Prostate gland (tissue), 2 donors: ENCODE measurements at regions not wholly inside any gene's neighbourhood (a gene's known extent, or its start where the extent isn't known, plus 50 kb on each side); places are given as distances from the start of the nearest gene placed in this dataset.

Source experiments
- DNase-seq: peaks from one replicate; pipeline ENCODE4 v3.0.0-alpha.2; 2019; ENCODE audit warnings: low spot score
- H3K27ac ChIP-seq, 2 donors: fragments of 200-600 bp; sonication (generic); 2 replicates each; pipeline ENCODE4 v1.5.1; 2017 to 2019
- H3K27me3 ChIP-seq: fragments of 200-600 bp; sonication (generic); replicated peaks from 2 replicates; pipeline ENCODE4 v1.5.1; 2019; ENCODE audit not compliant: insufficient read depth
- H3K36me3 ChIP-seq, 2 donors: fragments of 200-600 bp; sonication (generic); 1 replicate in 1 of 2; 2 replicates in 1 of 2; pipeline versions ENCODE4 v1.5.1 to v1.8.1; 2017 to 2019
- H3K4me1 ChIP-seq: fragments of 200-600 bp; sonication (generic); replicated peaks from 2 replicates; pipeline ENCODE4 v1.5.1; 2019
- H3K4me3 ChIP-seq, 2 donors: fragments of 200-600 bp; sonication (generic); 2 replicates each; pipeline ENCODE4 v1.5.1; 2017 to 2019
- H3K9me3 ChIP-seq: fragments of 200-600 bp; sonication (generic); 2 replicates; pipeline ENCODE4 v1.5.1; 2017
- CTCF ChIP-seq, 4 experiments: fragments of 200-600 bp in 2 of 4; fragments of 450-650 bp in 2 of 4; sonication (generic) in 2 of 4; IDR thresholded peaks; 1 replicate in 3 of 4; 2 replicates in 1 of 4; pipeline ENCODE4 v1.5.1; 2016 to 2019; ENCODE audit warnings: antibody characterized with exemption in 4 of 4, mild to moderate bottlenecking in 2 of 4, moderate library complexity in 2 of 4
- POLR2A ChIP-seq: fragments of 450-650 bp; IDR thresholded peaks from one replicate; pipeline ENCODE4 v1.6.1; 2016; ENCODE audit warnings: antibody characterized with exemption, mild to moderate bottlenecking
- POLR2AphosphoS5 ChIP-seq: sonication (generic); formaldehyde crosslinking; IDR thresholded peaks from one replicate; pipeline ENCODE4 v1.6.1; 2017; ENCODE audit warnings: antibody characterized with exemption
- WGBS: methylation state at CpG from one replicate; pipeline ENCODE4 v1.1.5; 2018; 5-methylcytosine and 5-hydroxymethylcytosine counted together
- intact Hi-C: fragments of 100-400 bp; cut with DNase I; formaldehyde crosslinking; loops from one replicate; pipeline ENCODE4 v1.14.2; 2022

DNA sequence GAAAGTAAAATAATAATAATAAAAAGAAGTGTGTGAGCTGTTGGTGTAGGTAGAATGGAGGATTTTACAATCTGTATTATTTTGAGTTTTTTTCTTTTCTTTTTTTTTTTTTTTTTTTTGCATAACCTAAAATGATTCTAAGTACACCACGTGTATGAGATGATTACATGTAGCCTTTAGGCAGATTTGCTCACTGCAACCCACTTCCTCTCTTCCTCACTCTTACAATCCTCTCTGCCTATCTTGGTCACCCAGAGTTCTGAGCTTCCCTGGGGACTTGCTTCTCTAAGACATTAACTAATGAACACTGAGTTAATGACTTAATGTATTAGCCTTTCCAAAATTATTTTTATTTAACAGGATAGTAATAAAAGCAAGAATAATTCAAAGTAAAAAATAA lies 1169.6 kb downstream of the EFNB2 start:
- intact Hi-C loops: no loop called here
- no peak for DNase-seq
- Histone ChIP-seq H3K27me3 (no peaks in the 10 kb centered on the region), H3K27ac (no peak overlapping the region), H3K36me3 (no peaks in the 10 kb centered on the region), H3K4me1 (no peaks in the 10 kb centered on the region), H3K4me3 (no peak overlapping the region), H3K9me3 (no peaks in the 10 kb centered on the region)
- TF ChIP-seq POLR2AphosphoS5 (no peak), POLR2A (no peak), CTCF (IDR thresholded peaks at IDR 0.05) (no peak)
- 63% methylated on average over 1 of the region's 1 CpG for WGBS

GRCh38 chr13:105365021-105365550 lies 1170.4 kb downstream of the EFNB2 start:
- H3K4me1 ChIP-seq: no peaks in the 10 kb centered on the region
- WGBS: 92% methylated on average over 3 of the region's 3 CpGs
- no peak overlapping the region for H3K27ac ChIP-seq
- H3K4me3 ChIP-seq: no peak overlapping the region
- H3K36me3 ChIP-seq: no peaks in the 10 kb centered on the region
- no peak for TF ChIP-seq POLR2A
- no peak for TF ChIP-seq POLR2AphosphoS5
- TF ChIP-seq CTCF (IDR thresholded peaks at IDR 0.05): no peak
- DNase-seq: no peak
- H3K27me3 ChIP-seq: no peaks in the 10 kb centered on the region
- intact Hi-C loops: no loop called here
- H3K9me3 ChIP-seq: no peaks in the 10 kb centered on the region

GRCh38 chr13:105364191-105364590 lies 1171.3 kb downstream of the EFNB2 start:
- H3K27me3 ChIP-seq: no peaks in the 10 kb centered on the region
- no peak overlapping the region for H3K27ac ChIP-seq
- no peak overlapping the region for H3K4me3 ChIP-seq
- 45% methylated on average over 3 of the region's 3 CpGs for WGBS
- H3K9me3 ChIP-seq: no peaks in the 10 kb centered on the region
- no peaks in the 10 kb centered on the region for H3K4me1 ChIP-seq
- intact Hi-C loops: no loop called here
- no peak for DNase-seq
- H3K36me3 ChIP-seq: no peaks in the 10 kb centered on the region
- TF ChIP-seq CTCF (IDR thresholded peaks at IDR 0.05): no peak

- no peaks in the 10 kb centered on the region for H3K27me3 ChIP-seq
- no peak for DNase-seq
- no peaks in the 10 kb centered on the region for H3K36me3 ChIP-seq
- intact Hi-C loops: no loop called here
- TF ChIP-seq POLR2A (no peak), CTCF (IDR thresholded peaks at IDR 0.05) (no peak), POLR2AphosphoS5 (no peak)
- 16% methylated on average over 8 of the region's 8 CpGs for WGBS
- H3K27ac ChIP-seq: no peak overlapping the region
- no peaks in the 10 kb centered on the region for H3K9me3 ChIP-seq
- no peak overlapping the region for H3K4me3 ChIP-seq
- no peaks in the 10 kb centered on the region for H3K4me1 ChIP-seq
Measured at GRCh38 chr13:105363261-105364190, 1171.9 kb downstream of the EFNB2 start.

- no peak for DNase-seq
- intact Hi-C loops: no loop called here
- H3K4me3 ChIP-seq: no peak overlapping the region
- H3K27me3 ChIP-seq: no peaks in the 10 kb centered on the region
- no peaks in the 10 kb centered on the region for H3K9me3 ChIP-seq
- no peaks in the 10 kb centered on the region for H3K36me3 ChIP-seq
- no peak overlapping the region for H3K27ac ChIP-seq
- H3K4me1 ChIP-seq: no peaks in the 10 kb centered on the region
- TF ChIP-seq CTCF (IDR thresholded peaks at IDR 0.05): no peak
- no peak for TF ChIP-seq POLR2A
- no peak for TF ChIP-seq POLR2AphosphoS5
- WGBS: 78% methylated on average over 4 of the region's 4 CpGs
Measured at GRCh38 chr13:105353654-105354053, 1181.8 kb downstream of the EFNB2 start.
